OCI-LY3 (cell line): ENCODE measurements at regions not wholly inside any gene's neighbourhood (a gene's known extent, or its start where the extent isn't known, plus 50 kb on each side); places are given as distances from the start of the nearest gene placed in this dataset.

ENCODE experiments used
- H2AFZ ChIP-seq: fragments of 200-600, 300-600 bp; shearing (Covaris generic); 2 replicates; pipeline ENCODE4 v1.6.0; 2014; ENCODE audit warnings: antibody characterized with exemption, low read depth, low read length
- H3K27ac ChIP-seq: fragments of 200-600, 300-600 bp; sonication (generic); 2 replicates; pipeline ENCODE4 v1.5.1; 2014; ENCODE audit warnings: mild to moderate bottlenecking, low read length, moderate library complexity, mixed read lengths
- H3K27me3 ChIP-seq: fragments of 200-600, 300-600 bp; sonication (generic); 2 replicates; pipeline ENCODE4 v1.6.1; 2014; ENCODE audit warnings: low read depth, low read length, mixed read lengths
- H3K36me3 ChIP-seq: fragments of 200-600, 300-600 bp; sonication (generic); replicated peaks from 2 replicates; pipeline ENCODE3; 2014; ENCODE audit warnings: low read depth, low read length, mixed read lengths
- H3K4me1 ChIP-seq: fragments of 300-600, 200-600 bp; sonication (generic); 2 replicates; pipeline ENCODE4 v1.6.1; 2014; ENCODE audit warnings: low read length, mixed read lengths
- H3K4me2 ChIP-seq: fragments of 200-600, 300-600 bp; sonication (generic); 2 replicates; pipeline ENCODE4 v1.6.1; 2014; ENCODE audit warnings: low read length, mixed read lengths
- H3K4me3 ChIP-seq: fragments of 300-600, 200-600 bp; sonication (generic); 2 replicates; pipeline ENCODE4 v1.5.1; 2014; ENCODE audit warnings: antibody characterized with exemption, mild to moderate bottlenecking, low read length, moderate library complexity
- H3K79me2 ChIP-seq: fragments of 300-600, 200-600 bp; shearing (Covaris generic); 2 replicates; pipeline ENCODE4 v1.6.1; 2014; ENCODE audit warnings: mild to moderate bottlenecking, low read length, mixed read lengths
- H3K9ac ChIP-seq: fragments of 300-600, 200-600 bp; shearing (Covaris generic); 2 replicates; pipeline ENCODE4 v1.6.0; 2014; ENCODE audit warnings: mild to moderate bottlenecking, low read length, moderate library complexity
- H3K9me3 ChIP-seq: fragments of 200-600, 300-600 bp; shearing (Covaris generic); 2 replicates; pipeline ENCODE4 v1.6.1; 2014; ENCODE audit warnings: low read length, mixed read lengths; ENCODE audit not compliant: insufficient read depth
- H4K20me1 ChIP-seq: fragments of 200-600, 300-600 bp; sonication (generic); 2 replicates; pipeline ENCODE4 v1.6.1; 2016; ENCODE audit warnings: low read length, mixed read lengths; ENCODE audit not compliant: insufficient read depth
- EZH2phosphoT487 ChIP-seq: fragments of 200-600 bp; shearing (Covaris generic); IDR thresholded peaks from 2 replicates; pipeline ENCODE4 v1.6.1; 2018; ENCODE audit warnings: antibody characterized with exemption, mixed run types, low read depth
- TF ChIP-seq, protein P1 (sequence below): fragments of 200-600, 300-600 bp; sonication (generic); IDR thresholded peaks from 2 replicates; pipeline ENCODE4 v1.5.1; 2014; ENCODE audit warnings: antibody characterized with exemption, low read length, low read depth

DNA sequence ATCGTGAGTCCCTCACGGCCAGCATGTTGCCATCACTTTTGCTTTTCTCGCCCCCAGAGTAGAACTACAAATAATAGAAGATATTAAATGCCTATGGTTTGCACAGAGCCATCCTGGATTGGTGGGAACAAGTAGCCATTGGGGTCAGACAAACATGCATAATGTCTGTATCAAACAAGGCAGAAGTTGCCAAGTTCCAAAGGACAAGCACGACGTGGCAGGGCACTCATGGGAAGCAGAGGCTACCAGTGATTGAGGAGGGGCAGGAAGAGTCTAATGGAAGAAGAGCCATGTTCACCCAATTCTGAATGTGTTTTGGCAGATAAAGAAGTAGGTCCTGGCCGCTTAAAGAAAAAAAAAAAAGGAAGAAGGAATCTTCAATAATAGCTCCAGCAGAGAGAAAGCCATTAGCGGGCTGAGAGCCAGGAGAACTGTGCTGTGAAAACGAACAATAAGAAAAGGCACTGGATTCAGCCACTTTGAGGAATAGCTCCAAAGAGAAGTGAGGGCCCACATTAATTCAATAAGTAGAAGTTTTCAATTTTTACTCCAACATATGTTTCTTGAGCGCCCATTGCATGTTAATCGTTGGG lies 153.7 kb upstream of the ADCY2 start:
- no peaks in the 10 kb centered on the region for H3K27me3 ChIP-seq
- no peak overlapping the region for H2AFZ ChIP-seq
- TF ChIP-seq, protein P1, sequence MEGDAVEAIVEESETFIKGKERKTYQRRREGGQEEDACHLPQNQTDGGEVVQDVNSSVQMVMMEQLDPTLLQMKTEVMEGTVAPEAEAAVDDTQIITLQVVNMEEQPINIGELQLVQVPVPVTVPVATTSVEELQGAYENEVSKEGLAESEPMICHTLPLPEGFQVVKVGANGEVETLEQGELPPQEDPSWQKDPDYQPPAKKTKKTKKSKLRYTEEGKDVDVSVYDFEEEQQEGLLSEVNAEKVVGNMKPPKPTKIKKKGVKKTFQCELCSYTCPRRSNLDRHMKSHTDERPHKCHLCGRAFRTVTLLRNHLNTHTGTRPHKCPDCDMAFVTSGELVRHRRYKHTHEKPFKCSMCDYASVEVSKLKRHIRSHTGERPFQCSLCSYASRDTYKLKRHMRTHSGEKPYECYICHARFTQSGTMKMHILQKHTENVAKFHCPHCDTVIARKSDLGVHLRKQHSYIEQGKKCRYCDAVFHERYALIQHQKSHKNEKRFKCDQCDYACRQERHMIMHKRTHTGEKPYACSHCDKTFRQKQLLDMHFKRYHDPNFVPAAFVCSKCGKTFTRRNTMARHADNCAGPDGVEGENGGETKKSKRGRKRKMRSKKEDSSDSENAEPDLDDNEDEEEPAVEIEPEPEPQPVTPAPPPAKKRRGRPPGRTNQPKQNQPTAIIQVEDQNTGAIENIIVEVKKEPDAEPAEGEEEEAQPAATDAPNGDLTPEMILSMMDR: no peak
- no peak for TF ChIP-seq EZH2phosphoT487
- H3K9me3 ChIP-seq: no peaks in the 10 kb centered on the region
- H3K27ac ChIP-seq: no peak overlapping the region
- H3K9ac ChIP-seq: no peak overlapping the region
- H4K20me1 ChIP-seq: no peaks in the 10 kb centered on the region
- no peaks in the 10 kb centered on the region for H3K4me1 ChIP-seq
- no peaks in the 10 kb centered on the region for H3K79me2 ChIP-seq
- H3K36me3 ChIP-seq: no peaks in the 10 kb centered on the region
- no peak overlapping the region for H3K4me2 ChIP-seq
- H3K4me3 ChIP-seq: no peak overlapping the region

DNA sequence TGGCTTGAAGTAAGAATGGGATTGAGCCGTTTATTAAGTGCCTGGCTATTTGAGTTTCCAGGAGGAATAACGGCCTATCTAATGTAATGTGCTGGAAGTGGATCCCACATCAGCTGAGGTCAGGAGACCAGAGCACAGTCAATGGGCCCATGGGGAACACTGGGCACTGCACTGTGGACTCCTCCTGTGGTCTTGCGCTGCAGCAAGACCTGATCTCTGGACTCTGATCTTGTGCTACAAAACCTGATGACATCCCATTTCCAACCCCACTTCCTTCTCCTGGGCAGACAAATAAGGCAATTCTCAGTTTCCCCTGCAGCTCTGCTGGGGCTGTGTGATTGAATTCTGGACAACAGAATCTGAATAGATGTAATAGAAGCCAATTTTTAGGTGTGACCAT lies 151.7 kb upstream of the ADCY2 start:
- Histone ChIP-seq H4K20me1 (no peaks in the 10 kb centered on the region), H3K27ac (no peak overlapping the region), H3K79me2 (no peaks in the 10 kb centered on the region), H3K9ac (no peak overlapping the region), H3K27me3 (no peaks in the 10 kb centered on the region), H3K4me3 (no peak overlapping the region), H3K4me2 (no peak overlapping the region), H3K4me1 (no peaks in the 10 kb centered on the region), H2AFZ (no peak overlapping the region), H3K36me3 (no peaks in the 10 kb centered on the region), H3K9me3 (no peaks in the 10 kb centered on the region)
- TF ChIP-seq, protein P1: no peak
- TF ChIP-seq EZH2phosphoT487: no peak

DNA sequence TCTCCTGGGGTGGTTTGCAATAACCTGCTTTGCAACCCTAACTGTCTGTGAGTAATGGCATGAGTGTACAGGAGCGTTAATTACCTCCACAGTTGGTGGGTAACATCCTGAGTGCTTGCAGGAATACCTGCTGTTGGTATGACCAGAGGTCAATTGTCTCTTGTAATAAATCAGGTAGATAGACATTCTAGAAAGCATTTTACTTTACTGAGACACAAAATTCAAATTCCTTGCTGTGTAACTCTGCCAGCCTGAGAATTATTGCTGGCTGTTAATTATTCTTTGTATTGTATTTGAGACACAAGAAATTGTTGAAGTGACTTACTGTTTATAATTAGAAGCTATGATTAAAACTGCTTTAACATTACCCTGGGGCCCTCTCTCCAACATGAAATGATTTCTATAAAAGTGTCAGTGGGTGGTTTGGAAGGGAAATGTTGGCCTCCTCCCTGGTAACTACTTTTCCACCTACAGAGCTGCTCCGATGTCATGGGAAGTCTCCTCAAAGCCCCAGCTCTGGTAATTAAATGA lies 150.8 kb upstream of the ADCY2 start:
- Histone ChIP-seq H3K27ac (no peak overlapping the region), H3K4me1 (no peaks in the 10 kb centered on the region), H3K9me3 (no peaks in the 10 kb centered on the region), H2AFZ (no peak overlapping the region), H3K79me2 (no peaks in the 10 kb centered on the region), H3K4me3 (no peak overlapping the region), H3K9ac (no peak overlapping the region), H3K36me3 (no peaks in the 10 kb centered on the region), H4K20me1 (no peaks in the 10 kb centered on the region), H3K27me3 (no peaks in the 10 kb centered on the region), H3K4me2 (no peak overlapping the region)
- TF ChIP-seq, protein P1: no peak
- TF ChIP-seq EZH2phosphoT487: no peak

DNA sequence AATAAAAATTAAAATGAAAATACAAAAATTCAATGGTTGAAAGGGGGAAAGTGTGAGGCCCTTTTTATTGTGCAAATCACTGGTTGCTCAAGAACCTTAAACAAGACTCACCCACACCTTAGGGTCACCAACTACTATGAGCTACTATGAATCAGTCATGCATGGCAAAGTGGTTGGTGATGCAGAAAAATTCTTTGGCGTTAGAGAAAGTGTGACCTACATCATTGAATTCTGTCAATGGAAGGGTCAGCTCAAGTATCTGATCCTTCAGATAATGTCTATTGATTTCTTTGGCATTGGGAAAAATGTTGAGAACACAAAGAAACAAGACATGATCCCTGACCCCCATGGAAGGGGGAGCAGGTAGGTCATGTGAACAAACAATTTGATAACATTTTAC lies 149.7 kb upstream of the ADCY2 start:
- no peak overlapping the region for H2AFZ ChIP-seq
- no peak for TF ChIP-seq EZH2phosphoT487
- TF ChIP-seq, protein P1: no peak
- H3K36me3 ChIP-seq: no peaks in the 10 kb centered on the region
- no peak overlapping the region for H3K27ac ChIP-seq
- no peaks in the 10 kb centered on the region for H3K79me2 ChIP-seq
- no peaks in the 10 kb centered on the region for H3K4me1 ChIP-seq
- no peak overlapping the region for H3K4me2 ChIP-seq
- no peak overlapping the region for H3K9ac ChIP-seq
- no peaks in the 10 kb centered on the region for H3K27me3 ChIP-seq
- H3K9me3 ChIP-seq: no peaks in the 10 kb centered on the region
- H4K20me1 ChIP-seq: no peaks in the 10 kb centered on the region
- no peak overlapping the region for H3K4me3 ChIP-seq
